Glutamatergic neuron (in vitro differentiated cells): ENCODE measurements at regions not wholly inside any gene's neighbourhood (a gene's known extent, or its start where the extent isn't known, plus 50 kb on each side); places are given as distances from the start of the nearest gene placed in this dataset.
"Not testable (repeated sequence)": the region's sequence is repeated elsewhere in the genome, so short reads cannot be mapped to it uniquely, and the experiment has no call there.

Source experiments
- DNase-seq: peaks from one replicate; pipeline ENCODE4 v3.0.0; 2022
- H3K27ac Mint-ChIP-seq: one replicate; pipeline ENCODE4 v1.8.0; 2020; ENCODE audit warnings: mild to moderate bottlenecking, mixed read lengths, inconsistent platforms; ENCODE audit not compliant: unreplicated experiment
- H3K27me3 Mint-ChIP-seq: one replicate; pipeline ENCODE4 v1.8.0; 2020; ENCODE audit warnings: mild to moderate bottlenecking, moderate library complexity, mixed read lengths, inconsistent platforms; ENCODE audit not compliant: unreplicated experiment
- H3K36me3 Mint-ChIP-seq: one replicate; pipeline ENCODE4 v1.8.0; 2020; ENCODE audit warnings: mild to moderate bottlenecking, mixed read lengths, inconsistent platforms; ENCODE audit not compliant: unreplicated experiment
- H3K4me1 Mint-ChIP-seq: one replicate; pipeline ENCODE4 v1.8.0; 2020; ENCODE audit warnings: mild to moderate bottlenecking, low read depth, mixed read lengths, inconsistent platforms; ENCODE audit not compliant: unreplicated experiment
- H3K4me3 Mint-ChIP-seq: one replicate; pipeline ENCODE4 v1.8.0; 2020; ENCODE audit warnings: mild to moderate bottlenecking, mixed read lengths, inconsistent platforms; ENCODE audit not compliant: unreplicated experiment
- H3K9me3 Mint-ChIP-seq: one replicate; pipeline ENCODE4 v1.8.0; 2020; ENCODE audit warnings: mild to moderate bottlenecking, moderate library complexity, mixed read lengths, inconsistent platforms; ENCODE audit not compliant: unreplicated experiment
- CTCF ChIP-seq: fragments of 200-600 bp; sonication (generic); IDR thresholded peaks from one replicate; pipeline ENCODE4 v1.5.0; 2021; ENCODE audit not compliant: partially characterized antibody, unreplicated experiment

- no peak overlapping the region for H3K27ac Mint-ChIP-seq
- H3K36me3 Mint-ChIP-seq, result peaks cover 16% of the 10 kb centered on the region
- no peaks in the 10 kb centered on the region for H3K4me1 Mint-ChIP-seq
- H3K9me3 Mint-ChIP-seq, result peaks cover 5% of the 10 kb centered on the region
- no peaks in the 10 kb centered on the region for H3K27me3 Mint-ChIP-seq
- DNase-seq, result no peak
- TF ChIP-seq CTCF, result no peak
- no peak overlapping the region for H3K4me3 Mint-ChIP-seq
These were observed 520.1 kb upstream of the SMC2 start for GRCh38 chr9:103574056-103574455.

DNA sequence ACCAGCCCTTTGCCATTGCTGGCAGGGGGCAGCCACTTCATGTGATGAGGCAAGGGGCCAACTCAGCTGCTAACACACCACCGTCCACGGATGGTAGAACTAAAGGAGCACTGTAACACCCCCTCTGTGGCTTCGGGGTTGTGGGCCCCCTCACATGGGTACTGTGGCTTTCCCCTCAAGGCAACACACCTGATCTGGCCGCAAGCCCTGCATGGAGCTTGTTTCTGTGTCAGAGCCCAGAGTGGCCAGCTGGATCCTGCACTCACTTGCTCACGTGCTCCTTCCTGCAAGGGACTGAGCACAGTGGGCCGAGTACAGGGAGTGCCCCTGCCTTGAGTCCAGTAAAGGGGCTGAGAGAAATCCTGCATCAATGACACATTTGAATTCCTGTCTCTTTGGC is 507.4 kb upstream of the SMC2 start:
- peaks cover 4% of the 10 kb centered on the region for H3K36me3 Mint-ChIP-seq

DNA sequence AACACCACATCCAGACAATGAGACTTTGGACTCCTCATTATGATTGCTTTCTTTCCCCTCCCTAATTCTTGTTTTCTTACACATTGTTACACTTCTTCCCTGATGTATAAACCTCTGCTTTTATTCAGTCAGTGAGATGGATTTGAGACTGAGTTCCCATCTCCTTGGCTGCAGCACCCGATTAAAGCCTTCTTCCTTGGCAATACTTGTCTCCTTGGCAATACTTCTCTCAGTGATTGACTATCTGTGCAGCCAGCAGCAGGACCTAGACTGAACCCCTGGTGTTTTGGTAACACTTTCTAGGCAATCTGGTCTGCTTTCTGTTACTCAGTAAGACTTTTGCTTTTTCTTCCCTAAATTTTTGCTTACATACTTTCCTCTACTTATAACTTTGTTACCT is 492.8 kb upstream of the SMC2 start:
- Mint-ChIP-seq H3K36me3 (peaks cover 8% of the 10 kb centered on the region), H3K4me1 (no peaks in the 10 kb centered on the region), H3K27me3 (no peaks in the 10 kb centered on the region), H3K27ac (no peak overlapping the region), H3K4me3 (no peak overlapping the region), H3K9me3 (no peaks in the 10 kb centered on the region)
- no peak for TF ChIP-seq CTCF
- no peak for DNase-seq

More for the DNA sequence above, 507.4 kb upstream of the SMC2 start:
- no peak overlapping the region for H3K27ac Mint-ChIP-seq
- DNase-seq, result no peak
- H3K4me3 Mint-ChIP-seq, result no peak overlapping the region
- H3K27me3 Mint-ChIP-seq, result peaks cover 2% of the 10 kb centered on the region
- peaks cover 2% of the 10 kb centered on the region for H3K9me3 Mint-ChIP-seq
- H3K4me1 Mint-ChIP-seq, result no peaks in the 10 kb centered on the region
- no peak for TF ChIP-seq CTCF

GRCh38 chr9:103611950-103612349 is 482.2 kb upstream of the SMC2 start:
- not testable (repeated sequence) for H3K27me3 Mint-ChIP-seq, H3K9me3 Mint-ChIP-seq, H3K4me3 Mint-ChIP-seq, DNase-seq, H3K4me1 Mint-ChIP-seq, H3K36me3 Mint-ChIP-seq, H3K27ac Mint-ChIP-seq

DNA sequence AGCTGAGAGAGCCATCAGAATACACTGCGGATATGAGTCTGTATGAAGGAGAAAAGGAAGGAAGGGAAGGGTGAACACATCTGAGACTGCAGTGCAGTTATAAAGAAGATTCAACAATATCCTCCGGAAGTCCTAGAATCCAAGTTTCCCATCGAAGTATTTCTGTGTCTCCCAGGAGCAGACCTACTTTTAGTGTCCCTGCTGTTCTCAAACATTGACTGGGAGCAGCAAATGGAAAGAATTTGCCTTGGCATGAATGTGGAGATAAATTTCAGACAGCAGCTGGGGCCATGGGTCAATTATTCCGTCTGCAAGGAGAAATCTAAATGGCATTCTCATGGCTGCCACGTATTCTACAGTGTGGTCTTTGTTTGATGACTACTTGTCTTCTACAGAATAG is 478.1 kb upstream of the SMC2 start:
- Mint-ChIP-seq H3K4me3 (no peak overlapping the region), H3K27ac (no peak overlapping the region), H3K4me1 (no peaks in the 10 kb centered on the region), H3K36me3 (no peaks in the 10 kb centered on the region), H3K9me3 (peaks cover 5% of the 10 kb centered on the region), H3K27me3 (no peaks in the 10 kb centered on the region)
- DNase-seq, result no peak
- TF ChIP-seq CTCF, result no peak

GRCh38 chr9:103617046-103617445 is 477.1 kb upstream of the SMC2 start:
- no peak overlapping the region for H3K4me3 Mint-ChIP-seq
- H3K36me3 Mint-ChIP-seq, result no peaks in the 10 kb centered on the region
- no peak for TF ChIP-seq CTCF
- H3K4me1 Mint-ChIP-seq, result no peaks in the 10 kb centered on the region
- H3K9me3 Mint-ChIP-seq, result peaks cover 5% of the 10 kb centered on the region
- H3K27ac Mint-ChIP-seq, result no peak overlapping the region
- H3K27me3 Mint-ChIP-seq, result no peaks in the 10 kb centered on the region
- no peak for DNase-seq
